Activated CD8-positive, alpha-beta memory T cell treated with anti-CD3 and anti-CD28 coated beads, Interleukin-2, amount 50 U/mL, for 24 hours (primary cell): ENCODE measurements at regions not wholly inside any gene's neighbourhood (a gene's known extent, or its start where the extent isn't known, plus 50 kb on each side); places are given as distances from the start of the nearest gene placed in this dataset.

Experiments
- DNase-seq: peaks from one replicate; pipeline ENCODE4 v3.0.0-alpha.2; 2020; ENCODE audit errors: extremely low read depth

GRCh38 chr7:25858200-25858524, 293.8 kb upstream of the NFE2L3 start:
- DNase-seq: no peak

- DNase-seq: no peak
Measured at GRCh38 chr7:25858525-25859411, 293.2 kb upstream of the NFE2L3 start.

DNA sequence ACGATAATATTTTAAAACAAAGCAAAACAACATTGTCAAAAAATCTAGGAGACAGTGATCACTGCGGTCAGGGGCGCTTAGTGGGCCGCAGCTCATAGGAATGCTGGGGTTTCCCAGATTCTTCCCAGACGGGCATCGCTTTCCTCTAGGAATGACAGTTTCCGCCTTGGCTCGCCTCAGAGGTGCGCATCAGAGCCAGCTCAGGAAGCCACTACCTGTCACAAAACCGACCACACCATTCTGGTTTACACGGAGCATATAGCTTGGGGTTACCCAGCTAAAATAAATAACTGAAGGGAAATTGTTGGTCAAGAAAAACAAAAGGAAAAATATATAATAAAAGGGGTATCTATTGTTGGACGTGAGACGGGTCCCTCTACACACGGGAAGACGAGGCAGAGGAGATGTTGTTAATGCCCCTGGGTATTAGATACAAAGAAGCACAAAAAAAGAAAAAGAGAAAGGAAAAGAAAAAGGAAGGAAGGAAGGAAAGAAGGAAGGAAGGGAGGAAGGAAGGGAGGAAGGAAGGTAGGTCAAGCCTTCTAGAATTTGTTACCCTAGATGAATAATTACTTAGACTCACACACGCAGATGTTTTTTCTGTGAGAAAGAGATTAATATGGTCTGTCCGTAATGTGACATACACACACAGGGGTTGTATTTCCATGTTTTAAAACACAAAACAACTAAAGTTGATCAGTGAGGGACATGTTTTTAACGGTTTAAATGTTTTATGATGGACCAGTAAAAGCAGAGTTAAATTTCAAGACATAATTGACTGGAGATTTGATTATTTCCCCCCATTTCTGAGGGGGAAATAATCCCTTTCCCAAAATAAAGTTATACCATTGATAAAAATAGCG, 292.4 kb upstream of the NFE2L3 start:
- no peak for DNase-seq

DNA sequence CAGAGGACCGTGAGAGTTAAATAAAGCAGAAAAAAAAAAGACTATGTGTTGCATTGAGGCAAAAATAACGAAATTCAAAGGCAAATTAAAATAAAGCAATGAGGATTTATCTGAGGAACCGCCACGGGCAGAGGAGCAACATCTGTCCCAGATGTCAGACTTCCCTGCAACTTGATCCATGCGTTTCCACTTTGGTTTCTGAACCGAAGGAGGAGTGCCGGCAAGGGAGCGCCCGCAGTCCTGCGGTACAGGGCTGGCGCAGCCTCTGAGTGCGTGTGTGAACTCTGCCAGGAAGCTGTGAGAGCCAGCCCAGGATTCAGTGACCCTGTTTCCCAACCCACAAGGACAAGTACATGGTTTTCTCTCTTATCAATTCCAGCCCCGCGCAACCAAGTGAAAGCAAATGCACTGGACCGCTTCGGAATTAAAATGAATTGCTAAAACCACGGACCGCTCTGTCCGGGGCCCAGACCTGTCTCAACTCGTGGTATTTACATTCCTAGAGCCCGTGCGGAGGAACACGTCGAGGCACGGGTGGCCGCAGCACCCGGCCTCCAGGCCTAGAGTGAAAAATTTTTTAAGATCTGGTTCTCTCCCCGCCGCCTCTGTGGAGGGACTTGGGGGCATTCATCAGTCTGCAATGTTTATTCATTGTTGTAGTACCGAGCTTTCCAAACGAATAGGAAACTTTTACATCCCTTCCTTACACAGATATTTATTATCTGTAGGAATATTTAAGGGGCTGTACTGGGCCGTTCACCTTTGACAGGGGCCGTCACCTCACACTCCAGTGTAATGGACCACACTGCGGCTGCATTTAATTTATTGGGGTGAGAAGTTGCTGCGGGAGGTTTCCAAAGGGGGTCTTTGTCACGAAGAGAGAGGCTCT, 291.5 kb upstream of the NFE2L3 start:
- DNase-seq: no peak

DNA sequence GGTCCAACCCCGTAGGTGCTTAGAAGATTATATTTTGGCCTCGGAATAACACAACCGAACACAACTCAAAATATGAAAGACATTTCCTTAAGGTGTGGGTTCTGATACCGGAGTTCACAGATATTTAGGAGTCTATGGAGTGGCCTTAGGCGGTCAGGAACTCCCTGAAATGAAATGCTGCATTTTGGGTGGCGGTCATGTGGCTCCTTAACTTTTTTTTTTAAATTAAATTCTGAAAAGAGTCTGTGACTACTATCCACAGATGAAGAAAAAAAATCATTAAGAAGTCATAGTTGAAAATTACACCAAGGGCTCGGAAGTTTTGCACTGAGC, 290.9 kb upstream of the NFE2L3 start:
- no peak for DNase-seq

DNA sequence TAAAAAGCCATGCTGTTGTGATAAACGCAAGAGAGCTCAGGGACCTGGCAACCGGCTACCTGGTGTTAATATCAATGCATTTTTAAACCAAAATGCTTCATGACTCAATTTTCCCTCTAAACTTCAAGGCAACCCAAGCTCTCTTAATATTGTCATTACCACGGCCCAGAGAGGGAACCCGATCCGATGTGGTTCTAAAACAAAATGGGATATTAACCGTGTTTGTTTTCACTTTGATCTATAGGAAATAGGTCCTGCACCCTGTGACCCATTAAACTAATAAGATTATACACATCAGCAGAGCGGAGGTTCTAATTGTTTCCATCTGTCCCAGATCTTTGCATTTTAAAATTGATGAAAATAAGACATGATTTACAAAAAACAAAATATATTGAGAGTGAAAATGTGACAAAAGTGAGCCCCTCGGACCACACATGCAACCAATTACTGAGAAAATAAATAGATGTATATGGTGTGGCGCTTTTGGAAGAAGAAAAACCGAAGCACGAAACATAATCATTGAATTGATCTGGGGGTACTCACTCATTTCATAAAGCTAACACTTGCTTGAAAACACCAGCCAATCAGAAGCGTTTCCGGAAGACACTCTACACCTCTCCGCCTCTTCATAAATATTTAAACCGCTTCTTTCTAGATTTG, 290.3 kb upstream of the NFE2L3 start:
- no peak for DNase-seq

GRCh38 chr7:25862261-25863004, 289.6 kb upstream of the NFE2L3 start:
- peak; percentile 64 for DNase-seq

DNA sequence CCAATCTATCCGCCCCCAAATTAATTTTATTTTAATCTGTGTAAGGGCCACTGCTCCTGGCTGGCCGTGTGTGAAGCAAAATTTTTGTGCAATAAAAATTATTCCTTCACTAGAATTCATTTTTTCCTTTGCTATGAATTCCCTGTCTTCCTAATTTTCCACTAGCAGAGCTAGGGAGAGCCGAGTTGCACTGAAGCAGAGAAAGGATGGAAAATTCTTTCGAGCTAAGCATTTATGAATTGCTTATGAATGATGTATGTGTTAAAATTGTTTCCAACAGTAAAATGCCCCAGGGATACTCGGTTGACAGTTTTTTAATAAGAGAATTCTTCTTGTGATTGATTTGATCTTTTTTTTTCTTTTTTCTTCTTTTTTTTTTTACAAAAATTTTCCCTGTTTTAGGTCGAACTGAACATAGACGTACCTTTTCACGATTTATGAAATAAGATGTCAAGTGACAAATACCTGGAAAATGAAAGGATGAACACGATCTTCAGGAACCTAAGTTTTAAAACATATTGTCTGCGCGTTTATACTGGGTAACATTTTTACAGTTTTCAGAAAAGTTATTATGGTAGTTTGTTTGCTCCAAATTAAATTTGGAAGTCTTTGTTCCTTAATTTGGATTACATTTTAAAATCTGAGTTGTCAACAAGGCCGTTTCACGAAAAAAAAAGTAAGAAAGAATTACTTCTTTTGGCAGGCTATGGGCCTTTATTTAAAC, 288.8 kb upstream of the NFE2L3 start:
- no peak for DNase-seq

DNA sequence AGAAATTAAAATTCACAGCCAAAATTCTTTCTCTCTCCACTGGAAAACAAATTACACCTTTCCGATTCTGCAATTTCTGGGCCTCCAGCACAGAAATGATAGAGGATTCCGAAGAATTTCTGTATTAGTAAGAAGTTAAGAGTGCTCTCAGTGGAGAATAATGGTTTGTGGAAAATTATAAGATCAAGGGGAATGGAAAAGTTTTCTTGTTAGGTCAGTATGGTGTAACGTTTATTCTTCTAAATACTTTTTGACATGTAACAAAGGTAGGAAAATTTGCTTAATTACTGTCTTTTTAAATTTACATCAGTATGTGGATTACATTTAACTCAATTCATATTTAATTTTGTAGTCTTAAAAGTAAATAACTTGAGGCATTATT, 288.3 kb upstream of the NFE2L3 start:
- DNase-seq: no peak

GRCh38 chr7:25864511-25864910, 287.5 kb upstream of the NFE2L3 start:
- no peak for DNase-seq

DNA sequence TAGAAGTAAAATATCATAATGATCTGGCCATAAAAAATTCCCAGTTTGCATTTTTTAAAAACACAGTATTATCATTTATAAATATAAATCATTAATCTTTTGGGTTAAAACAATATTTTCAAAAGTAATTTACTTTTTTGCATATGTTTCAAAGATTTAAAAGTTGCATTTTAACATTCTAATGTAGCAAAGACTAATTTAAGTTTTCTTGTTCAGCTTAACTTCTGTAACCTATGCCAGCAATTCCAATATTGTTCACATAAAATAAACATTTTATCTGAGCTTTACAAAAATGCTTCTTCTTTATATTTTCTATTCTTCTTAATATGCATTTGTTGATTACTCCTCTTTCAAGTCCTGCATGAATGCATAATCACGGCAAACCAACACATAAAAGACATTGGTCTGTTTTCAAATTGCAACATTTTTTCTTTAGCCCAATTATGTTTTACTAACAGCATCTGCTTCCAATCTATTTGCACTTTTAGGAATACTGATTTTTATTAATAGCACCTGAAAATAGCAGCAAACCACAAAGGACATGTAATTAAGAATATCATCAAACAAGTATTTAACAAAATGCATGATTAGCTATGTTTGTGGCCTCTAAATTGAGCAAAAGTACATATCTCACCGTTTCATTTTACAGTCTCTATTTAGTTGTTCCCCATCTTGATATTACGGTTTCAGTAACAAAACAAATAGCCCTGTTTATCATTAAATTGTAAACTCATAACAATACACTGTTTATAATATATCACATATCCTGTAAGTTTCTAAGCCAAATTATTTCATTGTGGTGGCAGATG, 286.9 kb upstream of the NFE2L3 start:
- no peak for DNase-seq

DNA sequence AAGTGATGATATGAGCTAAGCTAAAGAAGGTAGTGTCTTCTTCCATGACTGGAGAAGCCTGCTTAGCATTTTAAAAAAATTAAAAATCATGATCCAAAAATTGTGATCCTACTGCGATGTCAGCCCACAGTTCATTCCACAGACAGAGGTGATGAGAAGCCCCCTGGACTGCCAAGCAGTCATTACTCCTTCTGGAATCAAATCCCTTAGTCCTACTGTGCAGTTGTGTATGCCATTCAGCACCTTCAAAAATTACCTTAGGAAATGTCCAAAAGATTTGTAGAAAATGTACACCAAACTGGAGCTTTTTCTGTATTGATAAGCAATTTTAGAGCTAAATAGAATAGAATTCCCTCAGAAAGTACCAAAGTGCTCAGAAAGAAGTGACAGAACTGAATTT, 283.5 kb upstream of the NFE2L3 start:
- DNase-seq: no peak

- DNase-seq: no peak
Measured at GRCh38 chr7:25870574-25870973, 281.4 kb upstream of the NFE2L3 start.

DNA sequence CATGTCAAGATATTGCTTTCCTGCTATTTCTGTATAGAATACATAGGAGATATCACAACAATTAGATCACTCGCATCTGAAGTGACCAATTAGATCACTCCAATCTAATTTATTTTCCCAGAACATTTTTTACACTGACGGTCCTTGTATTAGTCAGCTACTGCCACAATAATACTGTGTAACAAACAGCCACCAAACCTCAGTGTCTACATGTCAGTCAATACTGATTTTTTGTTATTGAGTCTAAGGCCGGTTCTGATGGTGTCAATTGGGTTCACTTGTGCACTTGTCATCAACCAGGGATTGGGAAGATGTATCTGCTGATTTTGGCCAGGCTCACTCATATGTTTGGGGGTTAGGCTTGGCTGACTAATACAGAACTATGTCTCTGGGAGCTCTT, 275.9 kb upstream of the NFE2L3 start:
- DNase-seq: no peak

DNA sequence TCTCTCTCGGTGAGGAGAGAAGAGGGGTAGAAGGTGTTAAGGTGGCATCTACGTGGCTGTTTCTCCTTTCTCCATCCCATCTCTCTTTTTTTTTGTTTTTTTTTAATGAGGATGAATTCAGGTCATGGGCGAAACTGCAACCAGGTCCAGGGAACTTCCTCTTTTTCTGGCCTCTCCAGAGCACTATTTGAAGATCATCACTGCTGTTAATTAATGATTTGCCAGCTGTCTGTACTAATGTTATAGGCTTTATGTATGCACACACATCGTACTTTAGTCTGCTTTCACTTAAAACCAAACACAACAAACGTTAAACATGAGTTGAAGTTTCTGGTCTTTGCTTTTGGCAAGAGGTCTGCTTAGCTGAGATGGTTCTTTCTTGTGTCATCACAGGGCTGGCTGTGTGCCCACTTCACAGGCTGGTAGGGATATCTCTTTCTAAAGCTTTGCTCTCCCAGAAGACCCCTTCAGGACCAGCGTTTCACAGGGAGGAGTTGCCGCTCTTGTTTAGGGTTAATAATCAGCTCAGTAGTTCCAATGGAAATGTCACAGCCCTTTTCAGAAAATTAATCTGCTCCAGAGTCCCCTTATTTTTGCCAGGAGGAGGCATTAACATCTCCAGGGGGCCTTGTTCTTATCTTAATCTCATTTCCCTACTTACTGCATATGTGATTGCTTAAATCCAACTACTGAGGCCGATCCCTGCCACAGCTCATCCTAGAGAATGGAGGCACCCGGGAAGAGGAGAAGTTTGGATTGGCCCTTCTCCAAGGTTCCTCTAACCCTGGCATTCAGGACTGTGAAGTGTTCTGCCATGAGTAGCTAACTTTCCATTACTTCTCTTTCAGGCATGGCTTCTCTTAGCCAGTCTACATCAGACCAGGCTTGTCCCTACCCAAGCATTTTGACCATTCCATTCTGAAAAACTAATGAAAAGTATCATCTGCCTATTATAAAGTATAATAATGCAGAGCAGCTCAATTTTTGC, 273.9 kb upstream of the NFE2L3 start:
- no peak for DNase-seq

- DNase-seq: no peak
Measured at GRCh38 chr7:25879799-25880198, 272.2 kb upstream of the NFE2L3 start.

DNA sequence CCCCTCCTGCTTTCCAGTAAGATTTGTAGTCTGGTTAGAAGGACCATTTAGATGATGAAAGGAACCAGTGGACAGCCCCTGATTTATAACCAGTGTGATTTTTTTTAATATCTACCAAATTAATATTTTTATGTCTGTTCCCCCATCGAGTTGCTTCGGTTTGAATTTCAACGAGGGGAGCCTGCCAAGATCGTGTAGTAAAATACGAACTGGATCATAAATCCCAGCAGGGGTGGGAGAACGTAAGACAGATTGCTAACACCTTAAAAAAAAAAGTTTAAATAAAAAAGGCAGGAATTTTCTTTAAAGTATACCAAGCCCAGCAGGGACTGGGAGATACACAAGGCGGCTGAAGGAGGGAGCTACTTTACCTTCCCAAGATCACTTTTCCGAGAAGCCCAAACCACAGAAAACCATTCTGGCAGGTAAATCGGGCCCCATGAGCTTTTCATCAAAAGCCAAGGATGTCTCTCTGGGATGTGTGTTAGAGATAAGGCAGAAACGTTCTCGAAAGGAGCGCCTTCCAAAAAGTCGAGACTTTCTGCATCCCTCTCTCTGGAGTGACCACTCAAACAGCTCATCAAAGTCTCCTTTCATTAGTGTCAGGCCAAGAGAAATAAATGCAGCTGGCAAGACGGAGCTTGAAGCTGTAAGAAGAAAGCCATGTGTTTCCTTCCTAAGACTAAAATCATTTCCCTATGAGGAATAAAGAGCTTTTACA, 270.5 kb upstream of the NFE2L3 start:
- no peak for DNase-seq
